ENCODE measurements at regions not wholly inside any gene's neighbourhood (a gene's known extent, or its start where the extent isn't known, plus 50 kb on each side); places are given as distances from the start of the nearest gene placed in this dataset.
"Not testable (repeated sequence)": the region's sequence is repeated elsewhere in the genome, so short reads cannot be mapped to it uniquely, and the experiment has no call there.

GRCh38 chr6:138656364-138657064, 117.1 kb upstream of the CCDC28A start:
- DNase-seq (ENCODE audit: low read depth), result no peak

GRCh38 chr6:138657065-138657425, 116.5 kb upstream of the CCDC28A start:
- DNase-seq (ENCODE audit: low read depth), result no peak

DNA sequence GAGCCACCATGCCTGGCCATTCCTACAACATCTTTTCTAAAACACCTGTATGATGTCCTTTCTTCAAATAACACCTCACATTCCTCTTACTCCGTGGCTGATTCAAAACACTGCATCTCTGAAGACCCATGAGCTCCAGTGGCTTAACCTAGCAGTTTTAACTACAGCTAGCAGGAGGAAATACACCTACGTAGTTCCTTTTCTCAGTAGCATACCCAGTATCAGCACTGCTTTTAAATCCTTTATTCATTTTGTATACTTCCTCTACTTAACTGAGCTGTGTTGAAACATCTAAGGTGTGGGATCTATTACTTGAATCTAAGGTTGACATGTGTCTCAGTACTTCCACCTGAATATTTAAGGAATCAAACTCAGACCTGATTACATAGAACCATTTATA, 113.6 kb upstream of the CCDC28A start:
- no peak for DNase-seq (ENCODE audit: low read depth)

GRCh38 chr6:138662471-138662870, 111.1 kb upstream of the CCDC28A start:
- no peak for DNase-seq (ENCODE audit: low read depth)

GRCh38 chr6:138663892-138664291, 109.7 kb upstream of the CCDC28A start:
- no peak for DNase-seq (ENCODE audit: low read depth)

- no peak for DNase-seq (ENCODE audit: low read depth)
These were observed 108.8 kb upstream of the CCDC28A start for GRCh38 chr6:138664745-138665144.

GRCh38 chr6:138666636-138667035, 106.9 kb upstream of the CCDC28A start:
- DNase-seq (ENCODE audit: low read depth), result no peak

GRCh38 chr6:138667408-138667807, 106.2 kb upstream of the CCDC28A start:
- no peak for DNase-seq (ENCODE audit: low read depth)

DNA sequence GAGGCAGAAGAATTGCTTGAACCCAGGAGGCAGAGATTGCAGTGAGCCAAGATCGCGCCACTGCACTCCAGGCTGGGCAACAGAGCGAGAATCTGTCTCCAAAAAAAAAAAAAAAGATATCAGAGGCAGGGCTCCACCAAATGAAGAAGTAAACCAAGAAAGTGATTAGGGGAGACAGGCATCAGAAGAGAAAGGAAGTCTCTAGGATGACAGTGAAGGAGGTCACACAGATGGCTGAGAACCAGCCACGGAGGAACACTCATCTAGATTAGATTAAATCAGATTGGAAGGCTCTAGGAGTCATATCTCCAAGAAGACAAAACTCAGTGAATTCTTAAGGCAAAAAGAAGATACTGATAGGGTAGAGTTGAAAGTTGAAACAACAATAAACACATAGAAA, 102.2 kb upstream of the CCDC28A start:
- DNase-seq (ENCODE audit: low read depth), result no peak

GRCh38 chr6:138673346-138674014, 100.1 kb upstream of the CCDC28A start:
- DNase-seq (ENCODE audit: low read depth), result no peak

GRCh38 chr6:138674444-138674843, 99.1 kb upstream of the CCDC28A start:
- DNase-seq (ENCODE audit: low read depth), result not testable (repeated sequence)

GRCh38 chr6:138677538-138677937, 96.0 kb upstream of the CCDC28A start:
- DNase-seq (ENCODE audit: low read depth), result no peak

GRCh38 chr6:138678168-138678567, 95.4 kb upstream of the CCDC28A start:
- no peak for DNase-seq (ENCODE audit: low read depth)

GRCh38 chr6:138680085-138680484, 93.5 kb upstream of the CCDC28A start:
- DNase-seq (ENCODE audit: low read depth), result no peak

GRCh38 chr6:138681627-138682026, 91.9 kb upstream of the CCDC28A start:
- DNase-seq (ENCODE audit: low read depth), result no peak

DNA sequence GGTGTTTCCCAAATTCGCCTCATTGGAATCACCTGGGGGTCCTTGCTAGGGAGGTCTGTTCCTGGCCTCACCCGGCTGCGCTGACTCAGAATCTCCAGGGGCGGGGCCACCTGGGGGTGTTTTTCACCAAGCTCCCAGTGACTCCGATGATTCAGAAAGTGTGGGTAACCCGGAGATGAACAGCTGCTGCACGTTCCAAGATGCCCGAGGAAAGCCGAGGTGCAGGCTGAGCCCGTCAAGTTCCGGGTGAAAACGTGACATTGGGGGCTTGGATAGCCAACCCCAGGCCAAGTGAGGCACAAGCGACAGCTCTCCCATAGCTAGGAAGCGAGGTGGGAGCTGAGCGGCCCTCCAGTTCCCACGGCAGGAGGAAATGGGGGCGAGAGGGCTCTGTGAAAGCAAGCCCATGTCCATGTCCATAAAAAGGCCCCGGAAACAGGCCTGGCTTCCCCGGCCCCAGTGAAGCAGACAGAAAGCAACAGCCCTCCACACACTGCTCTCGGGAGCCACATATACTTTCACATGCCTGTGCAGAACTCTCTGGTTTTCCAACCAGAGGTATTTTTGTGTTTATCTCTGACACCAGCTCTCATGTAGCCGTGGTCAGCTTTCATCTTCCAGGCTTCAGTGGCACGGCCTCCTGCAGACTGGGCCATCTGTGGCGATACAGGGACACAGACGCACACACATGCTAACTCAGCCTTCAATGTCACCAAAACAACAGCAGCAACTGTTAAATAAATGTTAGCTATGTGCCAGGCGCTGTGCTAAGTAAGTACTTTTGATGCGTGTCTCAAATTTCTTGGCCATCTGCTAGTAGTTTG, 90.7 kb upstream of the CCDC28A start:
- no peak for DNase-seq (ENCODE audit: low read depth)

GRCh38 chr6:138685257-138685656, 88.3 kb upstream of the CCDC28A start:
- DNase-seq (ENCODE audit: low read depth), result no peak

- no peak for DNase-seq (ENCODE audit: low read depth)
These were observed 87.8 kb upstream of the CCDC28A start for GRCh38 chr6:138685781-138686180.

GRCh38 chr6:138688580-138688979, 85.0 kb upstream of the CCDC28A start:
- no peak for DNase-seq (ENCODE audit: low read depth)

DNA sequence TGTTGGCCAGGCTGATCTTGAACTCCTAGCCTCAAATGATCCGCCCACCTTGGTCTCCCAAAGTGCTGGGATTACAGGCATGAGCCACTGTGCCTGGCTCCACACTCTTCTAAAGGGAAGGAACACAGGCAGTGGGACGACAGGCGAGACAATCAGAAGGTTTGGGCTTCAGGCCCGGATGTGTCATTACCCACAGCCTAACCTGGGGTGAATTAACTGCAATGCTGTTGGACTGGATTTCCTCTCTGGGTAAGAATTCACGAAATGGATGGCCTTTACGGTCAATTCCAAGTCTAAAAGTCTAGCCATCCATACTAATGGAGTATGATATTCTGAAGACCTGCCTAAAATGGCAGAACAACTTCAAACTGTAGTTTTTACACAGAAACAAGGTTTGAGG, 83.7 kb upstream of the CCDC28A start:
- DNase-seq (ENCODE audit: low read depth), result no peak

GRCh38 chr6:138690975-138691594, 82.5 kb upstream of the CCDC28A start:
- DNase-seq (ENCODE audit: low read depth), result no peak

DNA sequence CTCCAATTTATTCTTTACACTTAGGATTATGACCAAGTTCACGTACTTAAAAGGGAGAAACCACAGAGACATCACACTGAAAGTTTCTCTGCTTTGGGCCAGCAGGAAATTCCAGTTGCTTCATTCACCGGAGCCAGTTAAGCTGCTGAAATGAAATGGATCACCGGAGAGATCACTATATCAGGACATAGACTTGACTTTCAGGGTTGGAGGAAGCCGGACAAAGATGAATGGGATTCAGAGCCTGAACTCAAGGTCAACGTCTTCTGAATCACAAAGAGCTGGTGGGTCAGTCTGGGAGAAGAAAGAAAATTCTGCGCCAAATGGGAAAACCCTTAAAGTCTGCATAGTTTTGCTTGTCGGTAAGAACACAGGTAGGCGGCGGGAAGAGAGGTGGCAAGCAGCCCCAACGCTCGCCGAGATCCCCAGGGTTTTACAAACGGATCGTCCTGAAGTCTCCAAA, 81.9 kb upstream of the CCDC28A start:
- no peak for DNase-seq (ENCODE audit: low read depth)

Data from activated gamma-delta T cell treated with anti-CD3 and anti-CD28 coated beads, Interleukin-2, amount 50 U/mL, for 16 hours (primary cell).